Common myeloid progenitor, CD34-positive (primary cell): ENCODE measurements at regions not wholly inside any gene's neighbourhood (a gene's known extent, or its start where the extent isn't known, plus 50 kb on each side); places are given as distances from the start of the nearest gene placed in this dataset.

Source experiments
- CTCF ChIA-PET: fragments of 350-600 bp; sonication (Branson Sonifier 250); formaldehyde crosslinking; loops from one replicate; lab custom pipeline; 2021; ENCODE audit warnings: antibody characterized with exemption; lab: Charles Lee
- POLR2A ChIA-PET: fragments of 350-600 bp; sonication (Branson Sonifier 250); formaldehyde crosslinking; loops from one replicate; lab custom pipeline; 2021; ENCODE audit warnings: antibody characterized with exemption; lab: Charles Lee
- DNase-seq, 3 donors: peaks; one replicate each; pipeline versions ENCODE4 v3.0.0 to v3.0.0-alpha.2; 2013
- H3K27ac ChIP-seq, 2 experiments: 1 replicate in 1 of 2; 2 replicates in 1 of 2; pipeline ENCODE4 v1.7.0; 2013; ENCODE audit warnings: inconsistent platforms in 2 of 2, low read length in 2 of 2, mild to moderate bottlenecking in 2 of 2, low read depth in 1 of 2, moderate library complexity in 1 of 2; ENCODE audit not compliant: severe bottlenecking in 2 of 2, insufficient read depth in 1 of 2, poor library complexity in 1 of 2
- H3K27me3 ChIP-seq, 5 experiments: replicated peaks in 2 of 5; 1 replicate in 3 of 5; 2 replicates in 2 of 5; pipeline versions ENCODE4 v1.6.1 to v1.7.0; 2013; ENCODE audit warnings: low read length in 4 of 5, mild to moderate bottlenecking in 2 of 5, moderate library complexity in 2 of 5, inconsistent platforms in 1 of 5; ENCODE audit not compliant: insufficient read depth in 5 of 5, control insufficient read depth in 4 of 5
- H3K36me3 ChIP-seq, 4 experiments: 1 replicate in 2 of 4; 2 replicates in 2 of 4; pipeline versions ENCODE4 v1.6.1 to v1.7.0; 2013; ENCODE audit warnings: low read length in 3 of 4, control low read depth in 1 of 4, mild to moderate bottlenecking in 1 of 4; ENCODE audit not compliant: control insufficient read depth in 4 of 4, insufficient read depth in 4 of 4
- H3K4me1 ChIP-seq, 4 experiments: 1 replicate in 3 of 4; 2 replicates in 1 of 4; pipeline versions ENCODE4 v1.6.1 to v1.7.1; 2013; ENCODE audit warnings: low read length in 3 of 4, mild to moderate bottlenecking in 3 of 4, control low read depth in 1 of 4, inconsistent platforms in 1 of 4, moderate library complexity in 1 of 4; ENCODE audit not compliant: control insufficient read depth in 4 of 4, insufficient read depth in 4 of 4; ENCODE audit errors: control extremely low read depth in 1 of 4
- H3K4me3 ChIP-seq, 7 experiments: 1 replicate in 4 of 7; 2 replicates in 3 of 7; pipeline versions ENCODE4 v1.5.1 to v1.7.0; 2013; ENCODE audit warnings: mild to moderate bottlenecking in 7 of 7, low read length in 6 of 7, moderate library complexity in 6 of 7, inconsistent platforms in 2 of 7, low read depth in 2 of 7, control low read depth in 1 of 7; ENCODE audit not compliant: insufficient read depth in 4 of 7, control insufficient read depth in 1 of 7; ENCODE audit errors: extremely low read depth in 1 of 7
- H3K9me3 ChIP-seq, 5 experiments: 1 replicate in 4 of 5; 2 replicates in 1 of 5; pipeline versions ENCODE4 v1.6.1 to v1.7.1; 2013; ENCODE audit warnings: low read length in 4 of 5, mild to moderate bottlenecking in 2 of 5, inconsistent platforms in 1 of 5, low read depth in 1 of 5, moderate library complexity in 1 of 5; ENCODE audit not compliant: control insufficient read depth in 4 of 5, insufficient read depth in 2 of 5; ENCODE audit errors: control extremely low read depth in 1 of 5
- WGBS: methylation state at CpG from one replicate; pipeline ENCODE4 v1.1.5; 2013; ENCODE audit not compliant: insufficient coverage; 5-methylcytosine and 5-hydroxymethylcytosine counted together

DNA sequence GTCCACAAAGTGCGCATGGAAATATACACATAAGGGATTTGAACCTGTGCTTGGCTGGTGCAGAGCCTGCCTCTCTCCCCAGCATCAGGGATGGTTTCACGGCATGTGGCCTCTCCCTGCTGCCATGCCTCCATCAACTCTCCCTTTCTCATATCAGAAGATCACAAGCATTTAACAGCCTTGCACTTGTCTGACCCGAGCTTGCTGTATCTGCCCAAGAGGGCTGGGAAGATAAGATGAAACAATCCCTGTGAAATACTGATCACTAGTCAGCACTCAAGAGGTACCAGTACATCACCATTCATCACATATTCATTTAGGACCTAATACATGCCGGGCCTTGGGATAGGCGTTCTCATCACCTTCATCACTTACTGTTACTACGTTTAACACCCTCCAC lies 107.6 kb upstream of the ARHGEF3 start:
- Histone ChIP-seq H3K4me3 (no peak overlapping the region), H3K9me3 (no peaks in the 10 kb centered on the region), H3K27ac (no peak overlapping the region), H3K4me1 (peaks cover 0 to 13% (median 0%) of the 10 kb centered on the region in 4 experiments), H3K36me3 (peaks cover 0 to 4% (median 0%) of the 10 kb centered on the region in 4 experiments), H3K27me3 (no peaks in the 10 kb centered on the region)
- DNase-seq, result no peak
- POLR2A ChIA-PET, result no interaction called here
- CTCF ChIA-PET, result no interaction called here
- 90% methylated on average over 4 of the region's 6 CpGs for WGBS

DNA sequence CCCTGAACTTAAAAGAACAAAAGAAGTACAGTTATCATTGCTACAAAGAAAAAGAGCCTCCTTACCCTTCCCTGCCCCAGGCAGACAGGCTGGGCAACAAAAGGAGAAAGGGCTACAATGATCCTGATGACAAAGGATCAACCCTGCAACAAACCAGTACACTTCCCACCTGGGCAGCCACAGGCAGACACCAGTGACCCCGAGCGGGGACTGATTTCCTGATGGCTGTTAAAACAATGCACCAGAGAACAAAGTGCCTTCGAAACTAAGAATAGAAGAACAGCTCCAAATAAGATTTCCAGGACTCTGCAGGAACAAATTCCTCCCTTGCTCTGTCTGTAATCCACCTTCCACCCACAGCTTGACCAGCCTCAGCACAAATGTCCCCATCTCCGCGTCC lies 106.3 kb upstream of the ARHGEF3 start:
- H3K9me3 ChIP-seq, result no peaks in the 10 kb centered on the region
- peaks cover 0 to 13% (median 0%) of the 10 kb centered on the region in 4 experiments for H3K4me1 ChIP-seq
- no peak for DNase-seq
- H3K36me3 ChIP-seq, result peaks cover 0 to 4% (median 0%) of the 10 kb centered on the region in 4 experiments
- no peaks in the 10 kb centered on the region for H3K27me3 ChIP-seq
- 84% methylated on average over 4 of the region's 5 CpGs for WGBS
- no peak overlapping the region for H3K27ac ChIP-seq
- POLR2A ChIA-PET, result no interaction called here
- CTCF ChIA-PET, result no interaction called here
- H3K4me3 ChIP-seq, result no peak overlapping the region

- CTCF ChIA-PET, result interaction anchor here (0.5 to 3.8 kb wide), 3 partner anchors 12 to 951 kb away, joined by 3 to 17 read pairs (median 3); no protein-coding TSS in a partner anchor
- whole genome bisulfite sequencing, result 91% methylated on average over 6 of the region's 6 CpGs
These were observed 102.9 kb upstream of the ARHGEF3 start for GRCh38 chr3:56904552-56905215.

DNA sequence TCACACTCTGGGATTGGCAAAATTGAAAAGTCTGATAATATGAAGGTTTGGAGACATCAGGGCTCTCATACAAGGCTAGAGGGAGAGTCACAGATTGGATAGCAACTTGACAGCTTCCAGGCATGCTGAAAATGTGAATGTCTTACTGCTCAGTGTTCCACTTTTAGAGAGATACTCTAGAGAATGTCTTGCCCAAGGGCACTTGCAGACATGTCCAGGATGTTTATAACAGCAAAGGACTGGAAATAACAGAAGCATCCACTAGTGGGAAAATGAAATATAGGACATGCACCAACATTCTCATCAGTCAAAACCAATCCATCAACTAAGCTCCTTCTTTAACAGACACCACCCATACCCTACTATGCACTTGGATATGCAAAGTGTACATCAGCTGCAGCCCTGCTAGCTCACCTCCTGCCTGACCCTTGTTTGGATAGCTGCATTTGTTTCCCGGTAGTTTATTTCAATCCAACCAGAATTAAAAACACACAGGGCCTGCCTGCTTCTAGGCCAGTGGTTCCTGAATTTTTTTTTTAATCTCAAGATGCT lies 101.6 kb upstream of the ARHGEF3 start:
- no peak for DNase-seq
- ChIA-PET POLR2A (interaction anchor here (0.8 kb wide), 1 partner anchor 28 kb away, joined by 3 read pairs; no protein-coding TSS in a partner anchor), CTCF (interaction anchor here (0.6 to 3.8 kb wide), 6 partner anchors 11 to 104 kb away, joined by 3 to 17 read pairs (median 5); no protein-coding TSS in a partner anchor)
- H3K27ac ChIP-seq, result no peak overlapping the region
- H3K9me3 ChIP-seq, result no peaks in the 10 kb centered on the region
- peaks cover 3 to 56% (median 17%) of the 10 kb centered on the region in 4 experiments for H3K4me1 ChIP-seq
- H3K36me3 ChIP-seq, result no peaks in the 10 kb centered on the region
- H3K27me3 ChIP-seq, result no peaks in the 10 kb centered on the region
- 100% methylated on average over 1 of the region's 1 CpG for WGBS
- H3K4me3 ChIP-seq, result no peak overlapping the region

More at GRCh38 chr3:56904552-56905215, 102.9 kb upstream of the ARHGEF3 start:
- DNase-seq, result peak in 1 of 3 donors; percentile 16
- Histone ChIP-seq H3K9me3 (no peaks in the 10 kb centered on the region), H3K4me3 (no peak overlapping the region), H3K36me3 (peaks cover 0 to 4% (median 0%) of the 10 kb centered on the region in 4 experiments), H3K27ac (no peak overlapping the region), H3K27me3 (no peaks in the 10 kb centered on the region), H3K4me1 (peaks cover 0 to 44% (median 12%) of the 10 kb centered on the region in 4 experiments)
- POLR2A ChIA-PET, result no interaction called here

GRCh38 chr3:56902468-56903160 lies 100.9 kb upstream of the ARHGEF3 start:
- H3K4me1 ChIP-seq, result peaks cover 3 to 57% (median 17%) of the 10 kb centered on the region in 4 experiments
- H3K9me3 ChIP-seq, result no peaks in the 10 kb centered on the region
- H3K4me3 ChIP-seq, result no peak overlapping the region
- 100% methylated on average over 2 of the region's 3 CpGs for WGBS
- ChIA-PET CTCF (interaction anchor here (0.6 to 3.8 kb wide), 10 partner anchors 11 to 103 kb away, joined by 3 to 17 read pairs (median 4); no protein-coding TSS in a partner anchor), POLR2A (interaction anchor here (0.8 kb wide), 1 partner anchor 27 kb away, joined by 3 read pairs; no protein-coding TSS in a partner anchor)
- no peak for DNase-seq
- no peaks in the 10 kb centered on the region for H3K27me3 ChIP-seq
- no peak overlapping the region for H3K27ac ChIP-seq
- no peaks in the 10 kb centered on the region for H3K36me3 ChIP-seq

GRCh38 chr3:56900801-56901200 lies 99.1 kb upstream of the ARHGEF3 start:
- no CpG with 5 or more reads among the region's 1 CpG for WGBS
- POLR2A ChIA-PET, result no interaction called here

More at GRCh38 chr3:56900801-56901200, 99.1 kb upstream of the ARHGEF3 start:
- no peak for DNase-seq
- Histone ChIP-seq H3K4me3 (no peak overlapping the region), H3K4me1 (peaks cover 3 to 69% (median 18%) of the 10 kb centered on the region in 4 experiments), H3K36me3 (no peaks in the 10 kb centered on the region), H3K9me3 (no peaks in the 10 kb centered on the region), H3K27ac (no peak overlapping the region), H3K27me3 (no peaks in the 10 kb centered on the region)
- CTCF ChIA-PET, result no interaction called here
